Kidney (tissue), 13 donors: ENCODE measurements at regions not wholly inside any gene's neighbourhood (a gene's known extent, or its start where the extent isn't known, plus 50 kb on each side); places are given as distances from the start of the nearest gene placed in this dataset.

Experiments used
- DNase-seq, 5 donors: peaks; one replicate each; pipeline ENCODE4 v3.0.0-alpha.2; 2013 to 2020
- FAIRE-seq: peaks from 2 replicates; lab custom pipeline; 2012; peaks lifted over from hg19 to GRCh38; lab: Jason Lieb, UNC
- H3K27ac ChIP-seq, 2 donors: one replicate each; pipeline ENCODE4 v1.7.0; 2013; ENCODE audit warnings: low read depth in 2 of 2, low read length in 2 of 2, inconsistent platforms in 1 of 2
- H3K27me3 ChIP-seq: one replicate; pipeline ENCODE4 v1.7.1; 2013; ENCODE audit warnings: low read length, inconsistent platforms; ENCODE audit not compliant: control insufficient read depth, insufficient read depth
- H3K36me3 ChIP-seq, 3 donors: one replicate each; pipeline versions ENCODE4 v1.7.0 to v1.7.1; 2013; ENCODE audit warnings: low read length in 3 of 3, control low read depth in 1 of 3, inconsistent platforms in 1 of 3; ENCODE audit not compliant: insufficient read depth in 3 of 3, control insufficient read depth in 2 of 3
- H3K4me1 ChIP-seq, 3 donors: one replicate each; pipeline versions ENCODE4 v1.7.0 to v1.7.1; 2013; ENCODE audit warnings: low read length in 3 of 3, inconsistent platforms in 1 of 3, low read depth in 1 of 3; ENCODE audit not compliant: control insufficient read depth in 2 of 3, insufficient read depth in 2 of 3
- H3K4me3 ChIP-seq, 3 donors: one replicate each; pipeline versions ENCODE4 v1.7.0 to v1.8.1; 2013; ENCODE audit warnings: low read length in 3 of 3, control low read depth in 1 of 3, inconsistent platforms in 1 of 3
- H3K9ac ChIP-seq, 3 donors: one replicate each; pipeline versions ENCODE4 v1.7.0 to v1.7.1; 2013; ENCODE audit warnings: low read length in 3 of 3, control low read depth in 1 of 3, inconsistent platforms in 1 of 3
- H3K9me3 ChIP-seq, 3 donors: one replicate each; pipeline versions ENCODE4 v1.7.0 to v1.7.1; 2013; ENCODE audit warnings: low read length in 3 of 3, control low read depth in 1 of 3, inconsistent platforms in 1 of 3; ENCODE audit not compliant: control insufficient read depth in 2 of 3, insufficient read depth in 1 of 3
- intact Hi-C: fragments of 100-400 bp; cut with DNase I; formaldehyde crosslinking; loops from one replicate; pipeline ENCODE4 v1.11.1; 2022
- TF ChIP-seq, protein P1 (sequence below): IDR thresholded peaks from 3 replicates; pipeline ENCODE4 v1.5.1; 2012; ENCODE audit warnings: mild to moderate bottlenecking, moderate library complexity, borderline replicate concordance; ENCODE audit not compliant: insufficient read depth; ENCODE audit errors: extremely low read depth
- donor health status: control.
- donor health status: control.
- donor health status: control.
- donor health status: control.
- donor health status: control.
- donor health status: DM: yes; HTN: yes; CAD: no.
- donor health status: Normal renal cell carcinoma (clear cell type).

DNA sequence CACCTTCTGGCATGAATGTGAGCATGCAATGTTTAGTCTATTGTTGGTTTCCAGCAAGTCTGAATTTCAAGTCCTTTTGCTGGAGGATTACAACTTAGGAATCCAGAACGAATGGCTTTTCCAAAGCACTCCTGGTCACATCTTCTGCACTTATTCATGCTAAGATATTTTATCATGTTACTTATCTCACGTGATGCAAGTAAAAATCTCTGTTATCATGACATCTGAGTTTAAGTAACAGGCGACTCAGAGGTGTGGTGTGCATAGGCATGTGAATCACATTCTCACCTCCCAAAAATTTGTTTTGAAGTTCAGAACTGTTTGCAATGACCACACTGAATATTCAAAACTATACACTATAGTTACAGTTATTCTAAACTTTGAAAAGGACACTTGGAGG lies 204.8 kb upstream of the FGGY start:
- DNase-seq (no peak), FAIRE-seq (no peak)
- TF ChIP-seq, protein P1, sequence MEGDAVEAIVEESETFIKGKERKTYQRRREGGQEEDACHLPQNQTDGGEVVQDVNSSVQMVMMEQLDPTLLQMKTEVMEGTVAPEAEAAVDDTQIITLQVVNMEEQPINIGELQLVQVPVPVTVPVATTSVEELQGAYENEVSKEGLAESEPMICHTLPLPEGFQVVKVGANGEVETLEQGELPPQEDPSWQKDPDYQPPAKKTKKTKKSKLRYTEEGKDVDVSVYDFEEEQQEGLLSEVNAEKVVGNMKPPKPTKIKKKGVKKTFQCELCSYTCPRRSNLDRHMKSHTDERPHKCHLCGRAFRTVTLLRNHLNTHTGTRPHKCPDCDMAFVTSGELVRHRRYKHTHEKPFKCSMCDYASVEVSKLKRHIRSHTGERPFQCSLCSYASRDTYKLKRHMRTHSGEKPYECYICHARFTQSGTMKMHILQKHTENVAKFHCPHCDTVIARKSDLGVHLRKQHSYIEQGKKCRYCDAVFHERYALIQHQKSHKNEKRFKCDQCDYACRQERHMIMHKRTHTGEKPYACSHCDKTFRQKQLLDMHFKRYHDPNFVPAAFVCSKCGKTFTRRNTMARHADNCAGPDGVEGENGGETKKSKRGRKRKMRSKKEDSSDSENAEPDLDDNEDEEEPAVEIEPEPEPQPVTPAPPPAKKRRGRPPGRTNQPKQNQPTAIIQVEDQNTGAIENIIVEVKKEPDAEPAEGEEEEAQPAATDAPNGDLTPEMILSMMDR, result no peak
- Histone ChIP-seq H3K4me3 (no peak overlapping the region), H3K4me1 (no peaks in the 10 kb centered on the region), H3K27me3 (no peaks in the 10 kb centered on the region), H3K36me3 (no peaks in the 10 kb centered on the region), H3K9me3 (peaks cover 0 to 6% (median 0%) of the 10 kb centered on the region in 3 donors), H3K9ac (no peak overlapping the region), H3K27ac (no peak overlapping the region)
- intact Hi-C loops, result no loop called here

DNA sequence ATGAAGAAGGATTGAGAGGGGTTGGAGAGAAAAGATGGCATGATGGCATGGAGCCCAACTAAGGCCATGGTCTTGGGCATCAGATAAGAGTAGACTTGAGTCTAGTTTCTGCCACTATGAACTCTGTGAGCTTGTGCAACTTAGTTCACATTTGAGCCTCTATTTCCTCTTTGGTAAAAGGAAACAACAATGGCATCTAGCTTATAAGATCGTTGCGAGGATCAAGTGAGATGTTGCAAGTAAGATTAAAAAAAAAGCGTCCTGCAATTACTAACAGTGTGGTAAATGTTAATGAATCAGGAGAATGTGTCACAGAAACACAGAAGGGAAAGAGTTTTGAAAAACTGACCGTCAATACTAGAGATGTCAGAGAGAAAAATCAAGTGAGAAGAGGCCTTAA lies 202.9 kb upstream of the FGGY start:
- H3K36me3 ChIP-seq, result no peaks in the 10 kb centered on the region
- H3K4me1 ChIP-seq, result no peaks in the 10 kb centered on the region
- no peak for FAIRE-seq
- TF ChIP-seq, protein P1, result no peak
- no peak overlapping the region for H3K4me3 ChIP-seq
- no peak overlapping the region for H3K9ac ChIP-seq
- DNase-seq, result no peak
- H3K9me3 ChIP-seq, result peaks cover 0 to 6% (median 0%) of the 10 kb centered on the region in 3 donors
- intact Hi-C loops, result no loop called here
- H3K27me3 ChIP-seq, result no peaks in the 10 kb centered on the region
- no peak overlapping the region for H3K27ac ChIP-seq

DNA sequence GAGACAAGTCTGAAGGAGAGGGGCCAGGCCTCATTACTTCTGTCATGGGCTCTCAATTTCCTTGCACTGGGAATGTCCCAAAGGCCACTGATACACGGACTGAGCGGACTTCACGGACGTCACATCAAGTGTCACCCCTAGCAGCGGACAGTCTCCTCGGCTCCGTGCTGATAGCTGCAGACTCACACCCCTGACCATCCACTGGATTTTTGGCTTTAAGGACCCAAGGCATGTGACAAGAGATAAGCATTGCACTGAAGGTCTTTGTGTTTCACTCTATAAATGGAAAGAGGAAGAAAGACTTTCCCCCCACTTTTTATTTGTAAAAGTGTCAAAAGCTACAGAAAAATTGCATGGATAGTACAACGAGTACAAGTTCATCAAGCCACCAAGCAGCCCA lies 200.4 kb upstream of the FGGY start:
- Histone ChIP-seq H3K4me3 (no peak overlapping the region), H3K9me3 (no peaks in the 10 kb centered on the region), H3K4me1 (no peaks in the 10 kb centered on the region), H3K9ac (no peak overlapping the region), H3K27me3 (no peaks in the 10 kb centered on the region), H3K36me3 (no peaks in the 10 kb centered on the region), H3K27ac (no peak overlapping the region)
- TF ChIP-seq, protein P1, result no peak
- FAIRE-seq (no peak), DNase-seq (no peak)
- intact Hi-C loops, result no loop called here

DNA sequence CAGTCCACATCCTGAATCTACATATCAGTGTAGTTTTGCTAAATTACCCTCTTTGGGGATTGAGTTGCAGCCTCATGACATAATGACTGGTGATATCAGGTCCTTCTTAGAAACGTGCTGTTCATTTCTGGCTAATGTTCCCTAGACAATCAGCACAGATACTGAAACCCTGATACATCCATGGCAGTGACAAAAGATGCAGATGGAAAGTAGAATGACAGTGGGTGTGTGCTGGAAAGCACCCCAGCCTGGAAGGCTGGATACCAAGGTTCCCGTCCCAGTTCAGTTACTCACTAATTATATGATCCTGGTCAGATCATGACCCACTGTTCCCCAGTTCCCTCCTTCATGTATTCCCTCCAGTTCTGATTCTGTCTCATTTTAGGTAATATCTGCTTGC lies 198.2 kb upstream of the FGGY start:
- Histone ChIP-seq H3K4me3 (no peak overlapping the region), H3K36me3 (no peaks in the 10 kb centered on the region), H3K9me3 (no peaks in the 10 kb centered on the region), H3K4me1 (no peaks in the 10 kb centered on the region), H3K9ac (no peak overlapping the region), H3K27me3 (no peaks in the 10 kb centered on the region), H3K27ac (no peak overlapping the region)
- intact Hi-C loops, result no loop called here
- DNase-seq (no peak), FAIRE-seq (no peak)
- TF ChIP-seq, protein P1, result no peak
